ENCODE measurements at regions not wholly inside any gene's neighbourhood (a gene's known extent, or its start where the extent isn't known, plus 50 kb on each side); places are given as distances from the start of the nearest gene placed in this dataset.

- TF ChIP-seq CTCF (IDR thresholded peaks at IDR 0.05) (no peak), POLR2A (IDR thresholded peaks at IDR 0.05) (no peak)
- Histone ChIP-seq H3K27me3 (no peaks in the 10 kb centered on the region), H3K4me3 (no peak overlapping the region), H3K27ac (peak overlapping the region in 1 of 4 donors; percentile 3), H3K4me1 (peaks cover 19% of the 10 kb centered on the region), H3K36me3 (replicated peaks in 1 of 2; ENCODE audit: insufficient read depth in 1 of 2, low read depth in 2 of 2) (no peaks in the 10 kb centered on the region), H3K9me3 (no peaks in the 10 kb centered on the region)
- intact Hi-C loops (cut with DNase I) = no loop called here
- 27 to 37% methylated on average over 9 of the region's 9 CpGs for WGBS, 2 donors
- ATAC-seq (peak; percentile 47), DNase-seq (peak in 1 of 4 donors; percentile 21)
Observed at GRCh38 chr2:128867311-128867710, 548.6 kb upstream of the HS6ST1 start.

GRCh38 chr2:128867936-128868636 lies 549.4 kb upstream of the HS6ST1 start:
- ATAC-seq (peak; percentile 62), DNase-seq (peak in 2 of 4 donors; percentile 38 to 52)
- Histone ChIP-seq H3K4me3 (no peak overlapping the region), H3K9me3 (no peaks in the 10 kb centered on the region), H3K36me3 (replicated peaks in 1 of 2; ENCODE audit: insufficient read depth in 1 of 2, low read depth in 2 of 2) (no peaks in the 10 kb centered on the region), H3K27me3 (no peaks in the 10 kb centered on the region), H3K4me1 (peaks cover 19% of the 10 kb centered on the region), H3K27ac (no peak overlapping the region)
- TF ChIP-seq CTCF (IDR thresholded peaks at IDR 0.05) (no peak), POLR2A (IDR thresholded peaks at IDR 0.05) (no peak)
- intact Hi-C loops (cut with DNase I) = no loop called here
- 71 to 77% methylated on average over 6 to 7 of the region's 7 CpGs for WGBS, 2 donors

GRCh38 chr2:128868686-128869551 lies 550.3 kb upstream of the HS6ST1 start:
- ATAC-seq = peak; percentile 16
- DNase-seq = no peak
- no peaks in the 10 kb centered on the region for H3K27me3 ChIP-seq
- H3K4me3 ChIP-seq = no peak overlapping the region
- H3K36me3 ChIP-seq (replicated peaks in 1 of 2; ENCODE audit: insufficient read depth in 1 of 2, low read depth in 2 of 2) = no peaks in the 10 kb centered on the region
- no peaks in the 10 kb centered on the region for H3K9me3 ChIP-seq
- intact Hi-C loops (cut with DNase I) = no loop called here
- WGBS, 2 donors = 84 to 95% methylated on average over 7 of the region's 7 CpGs
- TF ChIP-seq CTCF (IDR thresholded peaks at IDR 0.05) (no peak), POLR2A (IDR thresholded peaks at IDR 0.05) (no peak)
- H3K4me1 ChIP-seq = peaks cover 19% of the 10 kb centered on the region
- H3K27ac ChIP-seq = no peak overlapping the region

GRCh38 chr2:128874608-128875007 lies 555.9 kb upstream of the HS6ST1 start:
- 89 to 95% methylated on average over 5 of the region's 5 CpGs for WGBS, 2 donors
- Histone ChIP-seq H3K9me3 (no peaks in the 10 kb centered on the region), H3K36me3 (replicated peaks in 1 of 2; ENCODE audit: insufficient read depth in 1 of 2, low read depth in 2 of 2) (no peaks in the 10 kb centered on the region), H3K27me3 (no peaks in the 10 kb centered on the region), H3K4me3 (no peak overlapping the region), H3K4me1 (no peaks in the 10 kb centered on the region), H3K27ac (no peak overlapping the region)
- intact Hi-C loops (cut with DNase I) = no loop called here
- DNase-seq = no peak
- TF ChIP-seq CTCF (IDR thresholded peaks at IDR 0.05) (no peak), POLR2A (IDR thresholded peaks at IDR 0.05) (no peak)
- ATAC-seq = no peak
